ENCODE measurements at regions not wholly inside any gene's neighbourhood (a gene's known extent, or its start where the extent isn't known, plus 50 kb on each side); places are given as distances from the start of the nearest gene placed in this dataset.

GRCh38 chr17:72419866-72420774 lies 299.3 kb downstream of the SOX9 start:
- TF ChIP-seq, protein P1, sequence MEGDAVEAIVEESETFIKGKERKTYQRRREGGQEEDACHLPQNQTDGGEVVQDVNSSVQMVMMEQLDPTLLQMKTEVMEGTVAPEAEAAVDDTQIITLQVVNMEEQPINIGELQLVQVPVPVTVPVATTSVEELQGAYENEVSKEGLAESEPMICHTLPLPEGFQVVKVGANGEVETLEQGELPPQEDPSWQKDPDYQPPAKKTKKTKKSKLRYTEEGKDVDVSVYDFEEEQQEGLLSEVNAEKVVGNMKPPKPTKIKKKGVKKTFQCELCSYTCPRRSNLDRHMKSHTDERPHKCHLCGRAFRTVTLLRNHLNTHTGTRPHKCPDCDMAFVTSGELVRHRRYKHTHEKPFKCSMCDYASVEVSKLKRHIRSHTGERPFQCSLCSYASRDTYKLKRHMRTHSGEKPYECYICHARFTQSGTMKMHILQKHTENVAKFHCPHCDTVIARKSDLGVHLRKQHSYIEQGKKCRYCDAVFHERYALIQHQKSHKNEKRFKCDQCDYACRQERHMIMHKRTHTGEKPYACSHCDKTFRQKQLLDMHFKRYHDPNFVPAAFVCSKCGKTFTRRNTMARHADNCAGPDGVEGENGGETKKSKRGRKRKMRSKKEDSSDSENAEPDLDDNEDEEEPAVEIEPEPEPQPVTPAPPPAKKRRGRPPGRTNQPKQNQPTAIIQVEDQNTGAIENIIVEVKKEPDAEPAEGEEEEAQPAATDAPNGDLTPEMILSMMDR (IDR thresholded peaks at IDR 0.05), result no peak
- TF ChIP-seq POLR2A (IDR thresholded peaks at IDR 0.05), result no peak

All from Peyer's patch (tissue), 4 donors.